ENCODE measurements at regions not wholly inside any gene's neighbourhood (a gene's known extent, or its start where the extent isn't known, plus 50 kb on each side); places are given as distances from the start of the nearest gene placed in this dataset.
A peak's percentile ranks its signal among the peaks of the same experiment; 100 is the strongest.

- TF ChIP-seq ZFP30 (CRISPR knock-in tag; IDR thresholded peaks at IDR 0.05) (no peak), ISL1 (CRISPR knock-in tag; IDR thresholded peaks at IDR 0.05) (no peak), GLIS3 (CRISPR knock-in tag; IDR thresholded peaks at IDR 0.05) (no peak), BACH2 (CRISPR knock-in tag; IDR thresholded peaks at IDR 0.05; ENCODE audit: borderline replicate concordance) (no peak), ESRRG (CRISPR knock-in tag; IDR thresholded peaks at IDR 0.05) (no peak), SNAI2 (CRISPR knock-in tag; IDR thresholded peaks at IDR 0.05) (no peak), ARNTL (CRISPR knock-in tag; IDR thresholded peaks at IDR 0.05; ENCODE audit: borderline replicate concordance, low read depth) (no peak), TCF4 (CRISPR knock-in tag; IDR thresholded peaks at IDR 0.05; ENCODE audit: borderline replicate concordance) (no peak), ZNF8 (CRISPR knock-in tag; IDR thresholded peaks at IDR 0.05) (no peak), ZNF565 (CRISPR knock-in tag; conservative IDR thresholded peaks at IDR 0.05; ENCODE audit: low read depth) (no peak), CSDC2 (CRISPR knock-in tag; IDR thresholded peaks at IDR 0.05) (no peak), PPARA (CRISPR knock-in tag; IDR thresholded peaks at IDR 0.05; ENCODE audit: borderline replicate concordance) (no peak), ZNF70 (CRISPR knock-in tag; IDR thresholded peaks at IDR 0.05) (no peak)
- TF ChIP-seq, protein P1, sequence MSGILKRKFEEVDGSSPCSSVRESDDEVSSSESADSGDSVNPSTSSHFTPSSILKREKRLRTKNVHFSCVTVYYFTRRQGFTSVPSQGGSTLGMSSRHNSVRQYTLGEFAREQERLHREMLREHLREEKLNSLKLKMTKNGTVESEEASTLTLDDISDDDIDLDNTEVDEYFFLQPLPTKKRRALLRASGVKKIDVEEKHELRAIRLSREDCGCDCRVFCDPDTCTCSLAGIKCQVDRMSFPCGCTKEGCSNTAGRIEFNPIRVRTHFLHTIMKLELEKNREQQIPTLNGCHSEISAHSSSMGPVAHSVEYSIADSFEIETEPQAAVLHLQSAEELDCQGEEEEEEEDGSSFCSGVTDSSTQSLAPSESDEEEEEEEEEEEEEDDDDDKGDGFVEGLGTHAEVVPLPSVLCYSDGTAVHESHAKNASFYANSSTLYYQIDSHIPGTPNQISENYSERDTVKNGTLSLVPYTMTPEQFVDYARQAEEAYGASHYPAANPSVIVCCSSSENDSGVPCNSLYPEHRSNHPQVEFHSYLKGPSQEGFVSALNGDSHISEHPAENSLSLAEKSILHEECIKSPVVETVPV (CRISPR knock-in tag; IDR thresholded peaks at IDR 0.05), result no peak
- TF ChIP-seq, protein P2, sequence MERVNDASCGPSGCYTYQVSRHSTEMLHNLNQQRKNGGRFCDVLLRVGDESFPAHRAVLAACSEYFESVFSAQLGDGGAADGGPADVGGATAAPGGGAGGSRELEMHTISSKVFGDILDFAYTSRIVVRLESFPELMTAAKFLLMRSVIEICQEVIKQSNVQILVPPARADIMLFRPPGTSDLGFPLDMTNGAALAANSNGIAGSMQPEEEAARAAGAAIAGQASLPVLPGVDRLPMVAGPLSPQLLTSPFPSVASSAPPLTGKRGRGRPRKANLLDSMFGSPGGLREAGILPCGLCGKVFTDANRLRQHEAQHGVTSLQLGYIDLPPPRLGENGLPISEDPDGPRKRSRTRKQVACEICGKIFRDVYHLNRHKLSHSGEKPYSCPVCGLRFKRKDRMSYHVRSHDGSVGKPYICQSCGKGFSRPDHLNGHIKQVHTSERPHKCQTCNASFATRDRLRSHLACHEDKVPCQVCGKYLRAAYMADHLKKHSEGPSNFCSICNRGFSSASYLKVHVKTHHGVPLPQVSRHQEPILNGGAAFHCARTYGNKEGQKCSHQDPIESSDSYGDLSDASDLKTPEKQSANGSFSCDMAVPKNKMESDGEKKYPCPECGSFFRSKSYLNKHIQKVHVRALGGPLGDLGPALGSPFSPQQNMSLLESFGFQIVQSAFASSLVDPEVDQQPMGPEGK (CRISPR knock-in tag; IDR thresholded peaks at IDR 0.05; ENCODE audit: borderline replicate concordance), result no peak
- no peak for ATAC-seq
Observed at GRCh38 chr1:57600424-57600823, 176.6 kb upstream of the DAB1 start.

DNA sequence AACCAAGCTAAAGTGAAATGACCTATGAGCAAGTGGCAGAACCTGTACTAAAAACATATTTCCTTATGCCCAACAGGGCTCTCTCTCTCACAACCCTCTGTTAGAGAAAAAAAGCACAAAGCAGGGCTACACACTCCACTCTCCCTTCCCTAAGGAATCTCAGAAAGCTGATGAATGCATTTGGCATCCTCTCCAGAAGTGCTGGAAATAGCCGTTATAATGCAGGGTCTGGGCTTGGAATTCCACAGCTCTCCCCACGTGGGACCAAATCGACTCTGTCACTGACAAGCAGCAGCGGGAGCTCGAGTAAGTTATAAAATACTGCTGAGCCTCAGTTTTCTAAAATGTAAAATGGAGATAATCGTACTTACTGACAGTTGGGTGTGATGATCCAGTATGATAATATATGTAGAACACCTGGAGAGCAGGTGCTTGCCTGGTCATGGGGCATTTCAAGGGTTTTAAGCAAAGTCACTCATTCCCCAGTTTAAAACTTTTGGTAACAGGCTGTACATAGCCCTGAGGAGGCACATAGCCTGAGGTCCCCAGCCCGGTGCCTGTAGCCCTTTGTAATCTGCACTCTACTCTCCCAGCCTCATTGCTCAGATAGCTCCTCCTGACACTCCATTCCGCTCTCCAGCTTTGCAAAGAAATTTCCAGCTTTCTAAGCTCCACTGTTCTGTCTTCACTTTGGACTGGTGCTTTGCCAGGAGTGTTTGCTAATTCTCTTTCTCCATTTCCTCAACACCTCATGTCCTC is 175.6 kb upstream of the DAB1 start:
- TF ChIP-seq ISL1 (CRISPR knock-in tag; IDR thresholded peaks at IDR 0.05) (peak; percentile 43), ZNF70 (CRISPR knock-in tag; IDR thresholded peaks at IDR 0.05) (no peak), ARNTL (CRISPR knock-in tag; IDR thresholded peaks at IDR 0.05; ENCODE audit: borderline replicate concordance, low read depth) (no peak)
- ATAC-seq, result peak; percentile 98

GRCh38 chr1:57597036-57597435 is 173.2 kb upstream of the DAB1 start:
- TF ChIP-seq ZNF8 (CRISPR knock-in tag; IDR thresholded peaks at IDR 0.05) (no peak), PPARA (CRISPR knock-in tag; IDR thresholded peaks at IDR 0.05; ENCODE audit: borderline replicate concordance) (no peak), ISL1 (CRISPR knock-in tag; IDR thresholded peaks at IDR 0.05) (no peak), ZFP30 (CRISPR knock-in tag; IDR thresholded peaks at IDR 0.05) (no peak), TSHZ2 (CRISPR knock-in tag; IDR thresholded peaks at IDR 0.05) (no peak), RARB (CRISPR knock-in tag; IDR thresholded peaks at IDR 0.05) (no peak), ZNF565 (CRISPR knock-in tag; conservative IDR thresholded peaks at IDR 0.05; ENCODE audit: low read depth) (no peak), ZNF70 (CRISPR knock-in tag; IDR thresholded peaks at IDR 0.05) (no peak), ZC3H10 (CRISPR knock-in tag; IDR thresholded peaks at IDR 0.05) (no peak), TOX (CRISPR knock-in tag; IDR thresholded peaks at IDR 0.05; ENCODE audit: borderline replicate concordance) (no peak), BACH2 (CRISPR knock-in tag; IDR thresholded peaks at IDR 0.05; ENCODE audit: borderline replicate concordance) (no peak), ARNTL (CRISPR knock-in tag; IDR thresholded peaks at IDR 0.05; ENCODE audit: borderline replicate concordance, low read depth) (no peak), CSDC2 (CRISPR knock-in tag; IDR thresholded peaks at IDR 0.05) (no peak)
- TF ChIP-seq, protein P2 (CRISPR knock-in tag; IDR thresholded peaks at IDR 0.05; ENCODE audit: borderline replicate concordance), result no peak
- TF ChIP-seq, protein P3, sequence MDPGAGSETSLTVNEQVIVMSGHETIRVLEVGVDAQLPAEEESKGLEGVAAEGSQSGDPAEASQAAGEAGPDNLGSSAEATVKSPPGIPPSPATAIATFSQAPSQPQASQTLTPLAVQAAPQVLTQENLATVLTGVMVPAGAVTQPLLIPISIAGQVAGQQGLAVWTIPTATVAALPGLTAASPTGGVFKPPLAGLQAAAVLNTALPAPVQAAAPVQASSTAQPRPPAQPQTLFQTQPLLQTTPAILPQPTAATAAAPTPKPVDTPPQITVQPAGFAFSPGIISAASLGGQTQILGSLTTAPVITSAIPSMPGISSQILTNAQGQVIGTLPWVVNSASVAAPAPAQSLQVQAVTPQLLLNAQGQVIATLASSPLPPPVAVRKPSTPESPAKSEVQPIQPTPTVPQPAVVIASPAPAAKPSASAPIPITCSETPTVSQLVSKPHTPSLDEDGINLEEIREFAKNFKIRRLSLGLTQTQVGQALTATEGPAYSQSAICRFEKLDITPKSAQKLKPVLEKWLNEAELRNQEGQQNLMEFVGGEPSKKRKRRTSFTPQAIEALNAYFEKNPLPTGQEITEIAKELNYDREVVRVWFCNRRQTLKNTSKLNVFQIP (CRISPR knock-in tag; IDR thresholded peaks at IDR 0.05; ENCODE audit: borderline replicate concordance, low read depth), result no peak
- TF ChIP-seq, protein P4, sequence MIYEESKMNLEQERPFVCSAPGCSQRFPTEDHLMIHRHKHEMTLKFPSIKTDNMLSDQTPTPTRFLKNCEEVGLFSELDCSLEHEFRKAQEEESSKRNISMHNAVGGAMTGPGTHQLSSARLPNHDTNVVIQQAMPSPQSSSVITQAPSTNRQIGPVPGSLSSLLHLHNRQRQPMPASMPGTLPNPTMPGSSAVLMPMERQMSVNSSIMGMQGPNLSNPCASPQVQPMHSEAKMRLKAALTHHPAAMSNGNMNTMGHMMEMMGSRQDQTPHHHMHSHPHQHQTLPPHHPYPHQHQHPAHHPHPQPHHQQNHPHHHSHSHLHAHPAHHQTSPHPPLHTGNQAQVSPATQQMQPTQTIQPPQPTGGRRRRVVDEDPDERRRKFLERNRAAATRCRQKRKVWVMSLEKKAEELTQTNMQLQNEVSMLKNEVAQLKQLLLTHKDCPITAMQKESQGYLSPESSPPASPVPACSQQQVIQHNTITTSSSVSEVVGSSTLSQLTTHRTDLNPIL (CRISPR knock-in tag; IDR thresholded peaks at IDR 0.05; ENCODE audit: low read depth), result no peak
- no peak for ATAC-seq
